GM19239 (cell line): ENCODE measurements at regions not wholly inside any gene's neighbourhood (a gene's known extent, or its start where the extent isn't known, plus 50 kb on each side); places are given as distances from the start of the nearest gene placed in this dataset.

Experiments used
- DNase-seq: peaks from one replicate; pipeline ENCODE4 v3.0.0; 2011; ENCODE audit warnings: low spot score; ENCODE audit not compliant: insufficient read length
- FAIRE-seq: peaks from 2 replicates; lab custom pipeline; 2011; peaks lifted over from hg19 to GRCh38; lab: Jason Lieb, UNC

GRCh38 chr5:136924490-136924889 is 559.1 kb upstream of the TRPC7 start:
- FAIRE-seq (no peak), DNase-seq (no peak)

- no peak for FAIRE-seq
These were observed 545.3 kb upstream of the TRPC7 start for GRCh38 chr5:136910625-136911024.

GRCh38 chr5:136909906-136910305 is 544.6 kb upstream of the TRPC7 start:
- no peak for DNase-seq
- FAIRE-seq, result no peak

More at GRCh38 chr5:136910625-136911024, 545.3 kb upstream of the TRPC7 start:
- DNase-seq, result no peak

GRCh38 chr5:136907371-136907770 is 542.0 kb upstream of the TRPC7 start:
- FAIRE-seq (no peak), DNase-seq (no peak)

- FAIRE-seq, result no peak
These were observed 541.2 kb upstream of the TRPC7 start for GRCh38 chr5:136906545-136906944.

GRCh38 chr5:136905571-136905970 is 540.2 kb upstream of the TRPC7 start:
- DNase-seq, result no peak
- no peak for FAIRE-seq

More at GRCh38 chr5:136906545-136906944, 541.2 kb upstream of the TRPC7 start:
- no peak for DNase-seq

GRCh38 chr5:136894070-136894469 is 528.7 kb upstream of the TRPC7 start:
- no peak for FAIRE-seq
- no peak for DNase-seq

- DNase-seq, result no peak
- FAIRE-seq, result no peak
These were observed 526.7 kb upstream of the TRPC7 start for GRCh38 chr5:136892000-136892399.

GRCh38 chr5:136891175-136891972 is 526.0 kb upstream of the TRPC7 start:
- no peak for FAIRE-seq
- no peak for DNase-seq

- no peak for DNase-seq
- no peak for FAIRE-seq
These were observed 525.2 kb upstream of the TRPC7 start for GRCh38 chr5:136890431-136891148.

GRCh38 chr5:136886608-136887007 is 521.3 kb upstream of the TRPC7 start:
- no peak for FAIRE-seq
- no peak for DNase-seq

- DNase-seq, result no peak
- FAIRE-seq, result no peak
These were observed 499.6 kb upstream of the TRPC7 start for GRCh38 chr5:136864960-136865359.

- DNase-seq (no peak), FAIRE-seq (no peak)
These were observed 491.3 kb upstream of the TRPC7 start for GRCh38 chr5:136856648-136857047.

GRCh38 chr5:136853971-136854370 is 488.6 kb upstream of the TRPC7 start:
- FAIRE-seq (no peak), DNase-seq (no peak)

GRCh38 chr5:136840601-136841000 is 475.3 kb upstream of the TRPC7 start:
- DNase-seq (no peak), FAIRE-seq (no peak)

- FAIRE-seq, result no peak
- no peak for DNase-seq
These were observed 470.7 kb upstream of the TRPC7 start for GRCh38 chr5:136836093-136836492.

- DNase-seq, result no peak
- no peak for FAIRE-seq
These were observed 455.5 kb upstream of the TRPC7 start for GRCh38 chr5:136820848-136821247.

- FAIRE-seq, result no peak
These were observed 454.4 kb upstream of the TRPC7 start for GRCh38 chr5:136819526-136820302.

GRCh38 chr5:136816327-136816726 is 451.0 kb upstream of the TRPC7 start:
- FAIRE-seq (no peak), DNase-seq (no peak)

More at GRCh38 chr5:136819526-136820302, 454.4 kb upstream of the TRPC7 start:
- DNase-seq, result no peak

- no peak for DNase-seq
- no peak for FAIRE-seq
These were observed 449.5 kb upstream of the TRPC7 start for GRCh38 chr5:136814619-136815378.
